CD4-positive, alpha-beta T cell (primary cell): ENCODE measurements at regions not wholly inside any gene's neighbourhood (a gene's known extent, or its start where the extent isn't known, plus 50 kb on each side); places are given as distances from the start of the nearest gene placed in this dataset.

Experiments used
- ATAC-seq: fragments of 200-7000 bp; cut with Tn5 transposase; one replicate; pipeline ENCODE4 v1.10.0; 2022; ENCODE audit warnings: mild to moderate bottlenecking; ENCODE audit not compliant: poor library complexity
- CTCF ChIA-PET: fragments of 350-600 bp; sonication (Branson Sonifier 250); formaldehyde crosslinking; loops from one replicate; lab custom pipeline; 2021; ENCODE audit warnings: antibody characterized with exemption, inconsistent platforms; lab: Charles Lee
- POLR2A ChIA-PET: fragments of 350-600 bp; sonication (Branson Sonifier 250); formaldehyde crosslinking; loops from one replicate; lab custom pipeline; 2021; ENCODE audit warnings: antibody characterized with exemption, inconsistent platforms; lab: Charles Lee
- DNase-seq, 14 experiments: peaks; one replicate each; pipeline ENCODE4 v3.0.0-alpha.2; 2013 to 2020; ENCODE audit warnings: mixed read lengths in 2 of 14
- H3K27ac ChIP-seq, 2 donors: one replicate each; pipeline versions ENCODE4 v1.5.1 to v1.7.0; 2013; ENCODE audit warnings: low read length in 2 of 2, low read depth in 1 of 2, mild to moderate bottlenecking in 1 of 2
- H3K27me3 ChIP-seq, 2 experiments: 1 replicate in 1 of 2; 2 replicates in 1 of 2; pipeline versions ENCODE4 v1.6.1 to v1.7.0; 2013; ENCODE audit warnings: low read length in 2 of 2, control low read depth in 1 of 2, mild to moderate bottlenecking in 1 of 2, moderate library complexity in 1 of 2; ENCODE audit not compliant: insufficient read depth in 2 of 2, control insufficient read depth in 1 of 2
- H3K36me3 ChIP-seq: one replicate; pipeline ENCODE4 v1.6.1; 2013; ENCODE audit warnings: low read length, control low read depth; ENCODE audit not compliant: insufficient read depth
- H3K4me1 ChIP-seq: one replicate; pipeline ENCODE4 v1.6.1; 2013; ENCODE audit warnings: low read length, control low read depth; ENCODE audit not compliant: insufficient read depth
- H3K4me3 ChIP-seq: one replicate; pipeline ENCODE4 v1.5.1; 2013; ENCODE audit warnings: mild to moderate bottlenecking, low read length, moderate library complexity
- H3K9me3 ChIP-seq, 2 experiments: 1 replicate in 1 of 2; 2 replicates in 1 of 2; pipeline versions ENCODE4 v1.6.1 to v1.7.0; 2013; ENCODE audit warnings: low read length in 2 of 2, mild to moderate bottlenecking in 2 of 2, control low read depth in 1 of 2, moderate library complexity in 1 of 2; ENCODE audit not compliant: control insufficient read depth in 1 of 2, insufficient read depth in 1 of 2
- H3K27ac Mint-ChIP-seq: one replicate; pipeline ENCODE4 v1.8.0; 2020; ENCODE audit warnings: mixed read lengths
- H3K27me3 Mint-ChIP-seq: one replicate; pipeline ENCODE4 v1.8.0; 2021; ENCODE audit warnings: mixed read lengths
- H3K36me3 Mint-ChIP-seq: one replicate; pipeline ENCODE4 v1.8.0; 2021; ENCODE audit warnings: low read depth, mixed read lengths
- H3K4me1 Mint-ChIP-seq: one replicate; pipeline ENCODE4 v1.8.0; 2021; ENCODE audit warnings: low read depth, mixed read lengths
- H3K4me3 Mint-ChIP-seq: one replicate; pipeline ENCODE4 v1.8.0; 2020; ENCODE audit warnings: mild to moderate bottlenecking, mixed read lengths
- H3K9me3 Mint-ChIP-seq: one replicate; pipeline ENCODE4 v1.8.0; 2020; ENCODE audit warnings: mixed read lengths
- CTCF ChIP-seq: fragments of 200-600 bp; IDR thresholded peaks from one replicate; pipeline ENCODE4 v1.8.0; 2022; ENCODE audit warnings: antibody characterized with exemption, mild to moderate bottlenecking
- intact Hi-C, 2 experiments: fragments of 100-400 bp; cut with DNase I in 1 of 2; cut with micrococcal nuclease in 1 of 2; formaldehyde crosslinking; loops; one replicate each; pipeline versions ENCODE4 v1.15.1 to v1.9.0; 2023 to 2025; cut with DNase I, micrococcal nuclease

DNA sequence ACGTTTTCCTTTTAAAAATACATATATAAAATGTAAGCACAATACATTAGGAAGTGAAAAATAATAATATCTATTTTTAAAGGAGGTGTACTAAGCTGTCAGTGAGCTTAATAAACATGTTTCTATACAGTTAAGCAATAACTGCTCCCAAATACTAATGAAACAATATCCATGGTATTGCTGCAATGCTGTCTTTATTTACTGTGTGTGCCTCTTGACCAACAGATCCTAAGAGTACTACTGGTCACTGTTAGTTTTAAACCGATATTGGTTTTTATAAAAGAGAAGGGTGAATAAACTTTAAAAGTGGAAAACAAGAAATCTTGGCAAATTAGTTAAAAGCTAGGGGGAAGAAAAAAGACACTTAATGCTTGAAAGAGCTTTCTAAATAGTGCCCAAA, 1029.0 kb downstream of the FSTL5 start:
- Histone ChIP-seq H3K4me1 (no peaks in the 10 kb centered on the region), H3K27ac (no peak overlapping the region), H3K36me3 (no peaks in the 10 kb centered on the region), H3K9me3 (peaks cover 0 to 8% of the 10 kb centered on the region in 2 experiments), H3K4me3 (no peak overlapping the region), H3K27me3 (no peaks in the 10 kb centered on the region)
- POLR2A ChIA-PET = no interaction called here
- no peaks in the 10 kb centered on the region for H3K4me1 Mint-ChIP-seq
- H3K36me3 Mint-ChIP-seq = no peaks in the 10 kb centered on the region
- CTCF ChIA-PET = no interaction called here
- ATAC-seq (no peak), DNase-seq (no peak)
- intact Hi-C loops = no loop called here
- peaks cover 2% of the 10 kb centered on the region for H3K9me3 Mint-ChIP-seq
- TF ChIP-seq CTCF = no peak
- no peak overlapping the region for H3K4me3 Mint-ChIP-seq
- no peaks in the 10 kb centered on the region for H3K27me3 Mint-ChIP-seq
- H3K27ac Mint-ChIP-seq = no peak overlapping the region

- H3K4me3 ChIP-seq = no peak overlapping the region
- no peak for ATAC-seq
- ChIA-PET POLR2A (no interaction called here), CTCF (no interaction called here)
- Mint-ChIP-seq H3K4me1 (no peaks in the 10 kb centered on the region), H3K36me3 (no peaks in the 10 kb centered on the region), H3K9me3 (peaks cover 2% of the 10 kb centered on the region), H3K27ac (no peak overlapping the region), H3K27me3 (no peaks in the 10 kb centered on the region), H3K4me3 (no peak overlapping the region)
- no peak overlapping the region for H3K27ac ChIP-seq
- no peak for TF ChIP-seq CTCF
- H3K27me3 ChIP-seq = no peaks in the 10 kb centered on the region
- H3K36me3 ChIP-seq = no peaks in the 10 kb centered on the region
- H3K9me3 ChIP-seq = peaks cover 0 to 8% of the 10 kb centered on the region in 2 experiments
- no peaks in the 10 kb centered on the region for H3K4me1 ChIP-seq
- DNase-seq = no peak
- intact Hi-C loops = no loop called here
Observed at GRCh38 chr4:161133586-161134276, 1030.1 kb downstream of the FSTL5 start.

DNA sequence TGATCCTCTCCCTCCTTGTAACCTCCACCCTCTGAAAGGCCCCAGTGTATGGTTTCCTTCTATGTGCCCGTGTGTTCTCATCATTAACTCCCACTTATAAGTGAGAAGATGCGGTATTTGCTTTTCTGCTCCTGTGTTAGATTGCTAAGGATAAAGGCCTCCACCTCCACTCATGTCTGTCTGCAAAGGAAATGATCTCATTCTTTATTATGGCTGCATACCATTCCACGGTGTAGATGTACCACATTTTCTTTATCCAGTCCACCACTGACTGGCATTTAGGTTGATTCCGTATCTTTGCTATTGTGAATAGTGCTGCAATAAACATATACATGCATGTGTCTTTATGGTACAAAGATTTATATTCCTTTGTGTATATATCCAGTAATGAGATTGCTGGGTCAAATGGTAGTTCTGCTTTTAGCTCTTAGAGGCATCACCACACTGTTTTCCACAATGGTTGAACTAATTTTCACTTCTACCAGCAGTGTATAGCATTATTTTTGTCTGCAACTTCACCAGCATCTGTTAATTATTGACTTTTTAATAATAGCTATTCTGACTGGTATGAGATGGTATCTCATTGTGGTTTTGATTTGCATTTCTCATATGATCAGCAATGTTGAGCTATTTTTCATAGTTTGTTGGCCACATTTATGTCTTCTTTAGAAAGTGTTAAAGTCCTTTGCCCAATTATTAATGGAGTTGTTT, 1030.9 kb downstream of the FSTL5 start:
- no peaks in the 10 kb centered on the region for H3K36me3 Mint-ChIP-seq
- DNase-seq (no peak), ATAC-seq (no peak)
- H3K9me3 ChIP-seq = peaks cover 0 to 7% of the 10 kb centered on the region in 2 experiments
- no peaks in the 10 kb centered on the region for H3K9me3 Mint-ChIP-seq
- ChIA-PET CTCF (no interaction called here), POLR2A (no interaction called here)
- intact Hi-C loops = no loop called here
- H3K27me3 ChIP-seq = no peaks in the 10 kb centered on the region
- H3K4me1 ChIP-seq = no peaks in the 10 kb centered on the region
- H3K27me3 Mint-ChIP-seq = no peaks in the 10 kb centered on the region
- H3K36me3 ChIP-seq = no peaks in the 10 kb centered on the region
- H3K4me3 Mint-ChIP-seq = no peak overlapping the region
- H3K4me3 ChIP-seq = no peak overlapping the region
- no peak overlapping the region for H3K27ac ChIP-seq
- H3K27ac Mint-ChIP-seq = no peak overlapping the region
- TF ChIP-seq CTCF = no peak
- H3K4me1 Mint-ChIP-seq = no peaks in the 10 kb centered on the region
